ENCODE measurements at regions not wholly inside any gene's neighbourhood (a gene's known extent, or its start where the extent isn't known, plus 50 kb on each side); places are given as distances from the start of the nearest gene placed in this dataset.
A peak's percentile ranks its signal among the peaks of the same experiment; 100 is the strongest.

GRCh38 chr12:116384691-116385485 is 107.4 kb upstream of the MED13L start:
- H3K23ac ChIP-seq (ENCODE audit: low read depth, low read length) = no peak overlapping the region; the same call in 1 of the 2 replicates
- H3K56ac ChIP-seq (ENCODE audit: extremely low read depth, insufficient read depth, low read length) = 0 out of 2 replicates have a peak overlapping the region, but pooled peaks have one; percentile 16
- H3K4me2 ChIP-seq (ENCODE audit: low read depth, low read length) = no peak overlapping the region
- H2AFZ ChIP-seq (replicated peaks; ENCODE audit: low read length, poor library complexity) = no peak overlapping the region
- dilution Hi-C loops (cut with HindIII; ENCODE audit: low sequenced_read_pairs, unreplicated experiment) = no loop called here
- H3K4me3 ChIP-seq (ENCODE audit: insufficient read depth, low read depth, low read length) = no peak overlapping the region
- no peaks in the 10 kb centered on the region for H3K9me3 ChIP-seq (ENCODE audit: control insufficient read depth, insufficient read depth, low read length)
- peak overlapping the region; percentile 44 for H4K5ac ChIP-seq (ENCODE audit: low read depth, low read length)
- H3K4me1 ChIP-seq (ENCODE audit: control insufficient read depth, insufficient read depth, low read length) = peaks cover 32% of the 10 kb centered on the region
- 0 out of 4 replicates have a peak overlapping the region, but pooled peaks of 1 of the 2 experiments have one; percentile 33 for H4K8ac ChIP-seq (ENCODE audit: low read depth in 2 of 2, low read length in 2 of 2)
- peaks cover 7 to 39% of the 10 kb centered on the region in 2 experiments; a peak in 3 of 4 replicates for H3K79me1 ChIP-seq (ENCODE audit: low read depth in 1 of 2, low read length in 2 of 2)
- no peak overlapping the region for H3K9ac ChIP-seq (ENCODE audit: low read depth, low read length)
- H3K4ac ChIP-seq (ENCODE audit: low read depth, low read length) = peak overlapping the region; percentile 87
- in situ Hi-C loops (cut with MboI; ENCODE audit: low sequenced_read_pairs) = no loop called here
- DNase-seq = peak; percentile 76
- TF ChIP-seq POLR2A (IDR thresholded peaks at IDR 0.05; ENCODE audit: low read depth, low read length) (no peak), RCOR1 (IDR thresholded peaks at IDR 0.05; ENCODE audit: insufficient replicate concordance, low read length) (peak; percentile 42)
- H3K9me1 ChIP-seq (ENCODE audit: insufficient read depth, low read length) = peaks cover 36% of the 10 kb centered on the region
- no peak overlapping the region for H3K18ac ChIP-seq (ENCODE audit: low read depth, low read length)
- H2BK20ac ChIP-seq (ENCODE audit: low read depth, low read length) = peak overlapping the region; percentile 91
- H4K20me1 ChIP-seq (ENCODE audit: insufficient read depth, low read length) = no peaks in the 10 kb centered on the region
- ChIA-PET CTCF (interaction anchor here (0.6 kb wide), 1 partner anchor 227 kb away, joined by 3 read pairs; no protein-coding TSS in a partner anchor), POLR2A (ENCODE audit: unreplicated experiment) (no interaction called here)
- H3K27me3 ChIP-seq (ENCODE audit: control insufficient read depth, insufficient read depth, low read length) = no peaks in the 10 kb centered on the region
- no TSS peak for BruUV-seq (replicated peaks)
- H3K27ac ChIP-seq (ENCODE audit: insufficient read depth, low read length) = no peak overlapping the region
- H2AK9ac ChIP-seq (replicated peaks; ENCODE audit: low read depth, low read length, poor library complexity) = peak overlapping the region; percentile 17
- peak overlapping the region; percentile 14; the same call in 1 of the 2 replicates for H4K91ac ChIP-seq (ENCODE audit: insufficient read depth, low read depth, low read length)
- H2BK15ac ChIP-seq (ENCODE audit: low read depth, low read length) = peak overlapping the region; percentile 69; the same call in 2 of the 3 replicates
- intact Hi-C loops (cut with micrococcal nuclease) = loop anchor here (5.0 kb wide), 2 partner anchors 42 to 147 kb away; no protein-coding TSS in a partner anchor
- no peak for ATAC-seq (ENCODE audit: low read depth)
- H2AK5ac ChIP-seq (ENCODE audit: low read depth, low read length) = peak overlapping the region; percentile 96
- H3K14ac ChIP-seq (replicated peaks; ENCODE audit: low read depth, low read length) = peak overlapping the region; percentile 29; the same call in 1 of the 2 replicates
- peak overlapping the region; percentile 21 for H2BK5ac ChIP-seq (ENCODE audit: low read depth, low read length, poor library complexity, severe bottlenecking)
- H2BK120ac ChIP-seq (ENCODE audit: low read depth, low read length) = peak overlapping the region; percentile 74
- WGBS, 2 experiments (ENCODE audit: extremely low coverage in 2 of 2, insufficient read length in 1 of 2) = 80% methylated on average over 1 of the region's 7 CpGs; no CpG with 5 or more reads in 1 of the 2 experiments
- no peaks in the 10 kb centered on the region for H3K36me3 ChIP-seq (ENCODE audit: control insufficient read depth, insufficient read depth, low read length)

Measured in IMR-90 (cell line).